OCI-LY7 (cell line): ENCODE measurements at regions not wholly inside any gene's neighbourhood (a gene's known extent, or its start where the extent isn't known, plus 50 kb on each side); places are given as distances from the start of the nearest gene placed in this dataset.

Experiments used
- BruUV-seq: library from RNA; stranded (reverse); fragments of 400-500 nt; replicated peaks from 2 replicates; lab custom pipeline; 2021; lab: Mats Ljungman, UMichigan
- CTCF ChIA-PET: fragments of 300-600 bp; sonication (Branson Sonifier 250); formaldehyde crosslinking; loops from one replicate; lab custom pipeline; 2022; ENCODE audit warnings: antibody characterized with exemption; ENCODE audit not compliant: unreplicated experiment; lab: Charles Lee
- POLR2A ChIA-PET: fragments of 300-600 bp; sonication (Branson Sonifier 250); formaldehyde crosslinking; loops from one replicate; lab custom pipeline; 2022; ENCODE audit warnings: antibody characterized with exemption; lab: Charles Lee
- DNase-seq: peaks from one replicate; pipeline ENCODE4 v3.0.0-alpha.2; 2015; ENCODE audit warnings: low spot score
- H2AFZ ChIP-seq: fragments of 200-600 bp; sonication (generic), shearing (Covaris generic); 2 replicates; pipeline ENCODE4 v1.6.1; 2014; ENCODE audit warnings: mild to moderate bottlenecking, antibody characterized with exemption, low read length, moderate library complexity
- H3K27ac ChIP-seq: fragments of 200-600 bp; sonication (generic); 2 replicates; pipeline ENCODE4 v1.5.1; 2014; ENCODE audit warnings: mixed run types, low read depth, mild to moderate bottlenecking, moderate library complexity, low read length, inconsistent platforms; ENCODE audit not compliant: poor library complexity, severe bottlenecking
- H3K36me3 ChIP-seq: fragments of 200-600 bp; sonication (generic); 2 replicates; pipeline ENCODE4 v1.6.1; 2014; ENCODE audit warnings: mild to moderate bottlenecking, antibody characterized with exemption, low read length, moderate library complexity, mixed read lengths; ENCODE audit not compliant: insufficient read depth
- H3K4me1 ChIP-seq: fragments of 200-600 bp; sonication (generic); 2 replicates; pipeline ENCODE4 v1.5.1; 2014; ENCODE audit warnings: mild to moderate bottlenecking, low read length; ENCODE audit not compliant: insufficient read depth, poor library complexity, severe bottlenecking
- H3K4me2 ChIP-seq: fragments of 200-600 bp; sonication (generic); 2 replicates; pipeline ENCODE4 v1.6.1; 2014; ENCODE audit warnings: mild to moderate bottlenecking, low read length
- H3K4me3 ChIP-seq: fragments of 200-600 bp; sonication (generic); 2 replicates; pipeline ENCODE4 v1.5.1; 2014; ENCODE audit warnings: mild to moderate bottlenecking, low read depth, low read length; ENCODE audit not compliant: poor library complexity, severe bottlenecking
- H3K79me2 ChIP-seq: fragments of 200-600 bp; sonication (generic); 2 replicates; pipeline ENCODE4 v1.6.1; 2016; ENCODE audit warnings: low read depth, mild to moderate bottlenecking, low read length, moderate library complexity, mixed read lengths; ENCODE audit not compliant: insufficient read depth
- H3K9me2 ChIP-seq: fragments of 200-600 bp; sonication (generic); 2 replicates; pipeline ENCODE4 v1.6.1; 2016; ENCODE audit warnings: mild to moderate bottlenecking, low read length, mixed read lengths; ENCODE audit not compliant: insufficient read depth
- H3K9me3 ChIP-seq: fragments of 200-600 bp; sonication (generic); 2 replicates; pipeline ENCODE4 v1.6.1; 2014; ENCODE audit warnings: mild to moderate bottlenecking, mixed run types, low read length, mixed read lengths
- H4K20me1 ChIP-seq: fragments of 200-600 bp; sonication (generic); 2 replicates; pipeline ENCODE4 v1.6.1; 2014; ENCODE audit warnings: mild to moderate bottlenecking, antibody characterized with exemption, low read length, moderate library complexity, mixed read lengths; ENCODE audit not compliant: insufficient read depth
- CTCF ChIP-seq: fragments of 200-600 bp; sonication (generic); conservative IDR thresholded peaks from 2 replicates; pipeline ENCODE4 v1.5.1; 2014; ENCODE audit warnings: mild to moderate bottlenecking, antibody characterized with exemption, low read length, moderate library complexity, mixed read lengths
- EZH2phosphoT487 ChIP-seq: fragments of 200-600 bp; sonication (generic); IDR thresholded peaks from 2 replicates; pipeline ENCODE4 v1.6.1; 2018; ENCODE audit warnings: low read depth, borderline replicate concordance, mild to moderate bottlenecking, mixed run types, antibody characterized with exemption, low read length, moderate library complexity, mixed read lengths
- intact Hi-C: fragments of 100-400 bp; cut with micrococcal nuclease; formaldehyde crosslinking; loops from one replicate; pipeline ENCODE4 v1.10.0; 2022; ENCODE audit not compliant: unreplicated experiment

- H3K4me3 ChIP-seq, result no peak overlapping the region
- POLR2A ChIA-PET, result no interaction called here
- H3K9me2 ChIP-seq, result no peaks in the 10 kb centered on the region
- no TSS peak for BruUV-seq
- intact Hi-C loops, result no loop called here
- H3K4me2 ChIP-seq, result no peak overlapping the region
- H2AFZ ChIP-seq, result no peak overlapping the region
- TF ChIP-seq EZH2phosphoT487 (no peak), CTCF (no peak)
- no peaks in the 10 kb centered on the region for H4K20me1 ChIP-seq
- no peak overlapping the region for H3K27ac ChIP-seq
- no peaks in the 10 kb centered on the region for H3K36me3 ChIP-seq
- no peaks in the 10 kb centered on the region for H3K9me3 ChIP-seq
- CTCF ChIA-PET, result no interaction called here
- H3K79me2 ChIP-seq, result no peaks in the 10 kb centered on the region
- no peaks in the 10 kb centered on the region for H3K4me1 ChIP-seq
- no peak for DNase-seq
These were observed 70.3 kb upstream of the MROH9 start for GRCh38 chr1:170864876-170865538.

GRCh38 chr1:170866646-170867045 is 68.7 kb upstream of the MROH9 start:
- DNase-seq, result no peak
- Histone ChIP-seq H3K4me1 (no peaks in the 10 kb centered on the region), H3K9me3 (no peaks in the 10 kb centered on the region), H4K20me1 (no peaks in the 10 kb centered on the region), H2AFZ (no peak overlapping the region), H3K36me3 (no peaks in the 10 kb centered on the region), H3K4me3 (no peak overlapping the region), H3K27ac (no peak overlapping the region), H3K9me2 (no peaks in the 10 kb centered on the region), H3K4me2 (no peak overlapping the region), H3K79me2 (no peaks in the 10 kb centered on the region)
- TF ChIP-seq EZH2phosphoT487 (no peak), CTCF (no peak)
- POLR2A ChIA-PET, result no interaction called here
- intact Hi-C loops, result no loop called here
- no TSS peak for BruUV-seq
- CTCF ChIA-PET, result no interaction called here

- Histone ChIP-seq H3K79me2 (no peaks in the 10 kb centered on the region), H3K9me2 (no peaks in the 10 kb centered on the region), H4K20me1 (no peaks in the 10 kb centered on the region), H3K27ac (no peak overlapping the region), H2AFZ (no peak overlapping the region), H3K4me1 (no peaks in the 10 kb centered on the region), H3K4me3 (no peak overlapping the region), H3K4me2 (no peak overlapping the region), H3K36me3 (no peaks in the 10 kb centered on the region), H3K9me3 (no peaks in the 10 kb centered on the region)
- ChIA-PET CTCF (no interaction called here), POLR2A (no interaction called here)
- intact Hi-C loops, result no loop called here
- TF ChIP-seq CTCF, result no peak
- TF ChIP-seq EZH2phosphoT487, result no peak
- DNase-seq, result no peak
- BruUV-seq, result no TSS peak
These were observed 63.5 kb upstream of the MROH9 start for GRCh38 chr1:170871868-170872267.
